Astrocyte (in vitro differentiated cells and primary cell): ENCODE measurements at regions not wholly inside any gene's neighbourhood (a gene's known extent, or its start where the extent isn't known, plus 50 kb on each side); places are given as distances from the start of the nearest gene placed in this dataset.

Experiments
- EZH2 ChIP-seq: IDR thresholded peaks from 2 replicates; pipeline ENCODE4 v1.6.1; 2012; ENCODE audit warnings: mild to moderate bottlenecking, low read length, inconsistent platforms; ENCODE audit not compliant: insufficient read depth
- TF ChIP-seq, protein P1 (sequence below): IDR thresholded peaks from 2 replicates; pipeline ENCODE4 v1.5.1; 2011; ENCODE audit warnings: low read depth, mild to moderate bottlenecking, inconsistent platforms, low read length, moderate library complexity; ENCODE audit not compliant: insufficient read depth

GRCh38 chr9:81103597-81104471, 585.5 kb downstream of the TLE1 start:
- TF ChIP-seq, protein P1, sequence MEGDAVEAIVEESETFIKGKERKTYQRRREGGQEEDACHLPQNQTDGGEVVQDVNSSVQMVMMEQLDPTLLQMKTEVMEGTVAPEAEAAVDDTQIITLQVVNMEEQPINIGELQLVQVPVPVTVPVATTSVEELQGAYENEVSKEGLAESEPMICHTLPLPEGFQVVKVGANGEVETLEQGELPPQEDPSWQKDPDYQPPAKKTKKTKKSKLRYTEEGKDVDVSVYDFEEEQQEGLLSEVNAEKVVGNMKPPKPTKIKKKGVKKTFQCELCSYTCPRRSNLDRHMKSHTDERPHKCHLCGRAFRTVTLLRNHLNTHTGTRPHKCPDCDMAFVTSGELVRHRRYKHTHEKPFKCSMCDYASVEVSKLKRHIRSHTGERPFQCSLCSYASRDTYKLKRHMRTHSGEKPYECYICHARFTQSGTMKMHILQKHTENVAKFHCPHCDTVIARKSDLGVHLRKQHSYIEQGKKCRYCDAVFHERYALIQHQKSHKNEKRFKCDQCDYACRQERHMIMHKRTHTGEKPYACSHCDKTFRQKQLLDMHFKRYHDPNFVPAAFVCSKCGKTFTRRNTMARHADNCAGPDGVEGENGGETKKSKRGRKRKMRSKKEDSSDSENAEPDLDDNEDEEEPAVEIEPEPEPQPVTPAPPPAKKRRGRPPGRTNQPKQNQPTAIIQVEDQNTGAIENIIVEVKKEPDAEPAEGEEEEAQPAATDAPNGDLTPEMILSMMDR = peak; percentile 53
- no peak for TF ChIP-seq EZH2
